SK-MEL-5 (cell line): ENCODE measurements at regions not wholly inside any gene's neighbourhood (a gene's known extent, or its start where the extent isn't known, plus 50 kb on each side); places are given as distances from the start of the nearest gene placed in this dataset.
"Not testable (repeated sequence)": the region's sequence is repeated elsewhere in the genome, so short reads cannot be mapped to it uniquely, and the experiment has no call there.

Source experiments
- DNase-seq: peaks from one replicate; pipeline ENCODE4 v3.0.0-alpha.2; 2016; ENCODE audit warnings: low read depth, low spot score
- in situ Hi-C: cut with HindIII; loops from 2 replicates; pipeline ENCODE4 v1.10.0; 2016; ENCODE audit warnings: low sequenced_read_pairs, high pct_unique_total_duplicates, low pct_unique_long_range_greater_than_20kb

- in situ Hi-C loops, result no loop called here
- DNase-seq, result no peak
Measured at GRCh38 chr12:30201301-30202160, 417.8 kb upstream of the TMTC1 start.

- in situ Hi-C loops, result no loop called here
- no peak for DNase-seq
Measured at GRCh38 chr12:30200864-30201263, 417.1 kb upstream of the TMTC1 start.

- no peak for DNase-seq
- in situ Hi-C loops, result no loop called here
Measured at GRCh38 chr12:30197392-30198057, 413.8 kb upstream of the TMTC1 start.

- in situ Hi-C loops, result no loop called here
- no peak for DNase-seq
Measured at GRCh38 chr12:30191696-30192455, 408.1 kb upstream of the TMTC1 start.

GRCh38 chr12:30188602-30189326 is 405.0 kb upstream of the TMTC1 start:
- in situ Hi-C loops, result no loop called here
- no peak for DNase-seq

GRCh38 chr12:30187426-30187825 is 403.7 kb upstream of the TMTC1 start:
- no peak for DNase-seq
- in situ Hi-C loops, result no loop called here

GRCh38 chr12:30181334-30181733 is 397.6 kb upstream of the TMTC1 start:
- in situ Hi-C loops, result no loop called here
- no peak for DNase-seq

- in situ Hi-C loops, result no loop called here
- no peak for DNase-seq
Measured at GRCh38 chr12:30180602-30181001, 396.9 kb upstream of the TMTC1 start.

- in situ Hi-C loops, result no loop called here
- no peak for DNase-seq
Measured at GRCh38 chr12:30178916-30179315, 395.2 kb upstream of the TMTC1 start.

- in situ Hi-C loops, result no loop called here
- no peak for DNase-seq
Measured at GRCh38 chr12:30169839-30170591, 386.3 kb upstream of the TMTC1 start.

GRCh38 chr12:30166006-30166795 is 382.5 kb upstream of the TMTC1 start:
- in situ Hi-C loops, result no loop called here
- DNase-seq, result no peak

GRCh38 chr12:30164382-30165318 is 380.9 kb upstream of the TMTC1 start:
- in situ Hi-C loops, result no loop called here
- DNase-seq, result no peak

GRCh38 chr12:30156833-30157232 is 373.1 kb upstream of the TMTC1 start:
- DNase-seq, in situ Hi-C loops: not testable (repeated sequence)

- in situ Hi-C loops, result no loop called here
- no peak for DNase-seq
Measured at GRCh38 chr12:30155001-30155730, 371.4 kb upstream of the TMTC1 start.

- in situ Hi-C loops, result no loop called here
- no peak for DNase-seq
Measured at GRCh38 chr12:30153981-30154380, 370.2 kb upstream of the TMTC1 start.
